Mesenchymal stem cell (in vitro differentiated cells and primary cell): ENCODE measurements at regions not wholly inside any gene's neighbourhood (a gene's known extent, or its start where the extent isn't known, plus 50 kb on each side); places are given as distances from the start of the nearest gene placed in this dataset.

Experiments
- DNase-seq: peaks from one replicate; pipeline ENCODE4 v3.0.0-alpha.2; 2013
- H2AFZ ChIP-seq: one replicate; pipeline ENCODE4 v1.6.1; 2013; ENCODE audit warnings: low read depth, mild to moderate bottlenecking, control low read depth, inconsistent platforms, low read length, moderate library complexity
- H2AK5ac ChIP-seq: 2 replicates; pipeline ENCODE4 v1.6.1; 2013; ENCODE audit warnings: low read length, moderate library complexity, mild to moderate bottlenecking, inconsistent platforms; ENCODE audit not compliant: severe bottlenecking
- H2BK120ac ChIP-seq: one replicate; pipeline ENCODE4 v1.6.1; 2013; ENCODE audit warnings: low read depth, mild to moderate bottlenecking, inconsistent platforms, low read length, moderate library complexity
- H2BK12ac ChIP-seq, 2 experiments: one replicate each; pipeline ENCODE4 v1.6.1; 2013; ENCODE audit warnings: inconsistent platforms in 2 of 2, low read length in 2 of 2, mild to moderate bottlenecking in 2 of 2, moderate library complexity in 2 of 2, control low read depth in 1 of 2
- H2BK15ac ChIP-seq: one replicate; pipeline ENCODE4 v1.6.1; 2013; ENCODE audit warnings: mild to moderate bottlenecking, low read depth, inconsistent platforms; ENCODE audit not compliant: poor library complexity, severe bottlenecking
- H2BK5ac ChIP-seq: 2 replicates; pipeline ENCODE4 v1.6.1; 2013; ENCODE audit warnings: low read depth, mild to moderate bottlenecking, low read length, control low read depth, inconsistent platforms; ENCODE audit not compliant: poor library complexity, severe bottlenecking
- H3K14ac ChIP-seq, 2 experiments: one replicate each; pipeline ENCODE4 v1.6.1; 2013; ENCODE audit warnings: inconsistent platforms in 2 of 2, low read length in 2 of 2, control low read depth in 1 of 2, mild to moderate bottlenecking in 1 of 2, moderate library complexity in 1 of 2
- H3K18ac ChIP-seq, 2 experiments: one replicate each; pipeline ENCODE4 v1.6.1; 2013; ENCODE audit warnings: inconsistent platforms in 2 of 2, low read length in 2 of 2, control low read depth in 1 of 2, low read depth in 1 of 2, mild to moderate bottlenecking in 1 of 2
- H3K23ac ChIP-seq, 2 experiments: one replicate each; pipeline ENCODE4 v1.6.1; 2013; ENCODE audit warnings: inconsistent platforms in 2 of 2, low read length in 2 of 2, mild to moderate bottlenecking in 2 of 2, moderate library complexity in 2 of 2, control low read depth in 1 of 2
- H3K27ac ChIP-seq: 2 replicates; pipeline ENCODE4 v1.5.1; 2013; ENCODE audit warnings: mild to moderate bottlenecking, moderate library complexity, low read length, control low read depth, inconsistent platforms; ENCODE audit not compliant: poor library complexity, severe bottlenecking
- H3K27me3 ChIP-seq, 2 experiments: 2 replicates each; pipeline versions ENCODE4 v1.6.1 to v1.7.0; 2013; ENCODE audit warnings: low read length in 2 of 2, mild to moderate bottlenecking in 2 of 2, moderate library complexity in 2 of 2, control low read depth in 1 of 2, inconsistent platforms in 1 of 2; ENCODE audit not compliant: control insufficient read depth in 1 of 2, insufficient read depth in 1 of 2
- H3K36me3 ChIP-seq, 2 experiments: 2 replicates each; pipeline versions ENCODE4 v1.6.1 to v1.7.0; 2013; ENCODE audit warnings: low read length in 2 of 2, control low read depth in 1 of 2, inconsistent platforms in 1 of 2, low read depth in 1 of 2, mild to moderate bottlenecking in 1 of 2; ENCODE audit not compliant: insufficient read depth in 2 of 2, control insufficient read depth in 1 of 2
- H3K4ac ChIP-seq, 2 experiments: one replicate each; pipeline ENCODE4 v1.6.1; 2013; ENCODE audit warnings: inconsistent platforms in 2 of 2, low read length in 2 of 2, mild to moderate bottlenecking in 2 of 2, moderate library complexity in 2 of 2, control low read depth in 1 of 2, low read depth in 1 of 2
- H3K4me1 ChIP-seq: 2 replicates; pipeline ENCODE4 v1.6.1; 2013; ENCODE audit warnings: low read depth, low read length, control low read depth; ENCODE audit not compliant: control insufficient read depth, insufficient read depth
- H3K4me2 ChIP-seq: 2 replicates; pipeline ENCODE4 v1.6.1; 2013; ENCODE audit warnings: low read length, mild to moderate bottlenecking, inconsistent platforms; ENCODE audit not compliant: poor library complexity, severe bottlenecking
- H3K4me3 ChIP-seq, 2 experiments: 2 replicates each; pipeline versions ENCODE4 v1.5.1 to v1.7.0; 2013; ENCODE audit warnings: low read length in 2 of 2, mild to moderate bottlenecking in 2 of 2, control low read depth in 1 of 2, low read depth in 1 of 2; ENCODE audit not compliant: insufficient read depth in 1 of 2
- H3K79me1 ChIP-seq: replicated peaks from 2 replicates; pipeline ENCODE4 v1.6.1; 2013; ENCODE audit warnings: mild to moderate bottlenecking, control low read depth, low read length, inconsistent platforms; ENCODE audit not compliant: poor library complexity, severe bottlenecking
- H3K9ac ChIP-seq: 2 replicates; pipeline ENCODE4 v1.7.0; 2013; ENCODE audit warnings: mild to moderate bottlenecking, low read length, moderate library complexity
- H3K9me3 ChIP-seq: 2 replicates; pipeline ENCODE4 v1.7.0; 2013; ENCODE audit warnings: mild to moderate bottlenecking, low read length; ENCODE audit not compliant: control insufficient read depth
- H4K8ac ChIP-seq: one replicate; pipeline ENCODE4 v1.6.1; 2013; ENCODE audit warnings: inconsistent platforms, mild to moderate bottlenecking, low read length, moderate library complexity
- H4K91ac ChIP-seq: one replicate; pipeline ENCODE4 v1.6.1; 2013; ENCODE audit warnings: mild to moderate bottlenecking, low read length, inconsistent platforms
- WGBS: methylation state at CpG from one replicate; pipeline ENCODE4 v1.1.7; 2013; ENCODE audit warnings: mixed read lengths; 5-methylcytosine and 5-hydroxymethylcytosine counted together

DNA sequence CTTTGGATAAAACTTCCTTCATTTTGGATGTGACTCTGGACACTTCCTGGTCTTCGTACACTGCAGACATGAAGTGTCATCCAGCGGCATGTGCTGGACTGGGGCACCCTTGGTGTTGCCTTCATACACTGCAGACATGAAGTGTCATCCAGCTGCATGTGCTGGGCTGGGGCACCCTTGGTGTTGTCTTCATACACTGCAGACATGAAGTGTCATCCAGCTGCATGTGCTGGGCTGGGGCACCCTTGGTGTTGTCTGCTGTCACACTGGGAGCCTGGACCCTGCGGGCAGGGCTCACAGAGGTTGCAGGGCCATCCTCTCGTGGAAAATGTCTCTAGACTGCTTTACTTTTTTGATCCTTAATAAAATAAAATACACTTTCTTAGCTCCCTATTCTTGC, 771.4 kb downstream of the BRD1 start:
- no peaks in the 10 kb centered on the region for H3K27me3 ChIP-seq
- no peak overlapping the region for H4K91ac ChIP-seq
- no peaks in the 10 kb centered on the region for H3K36me3 ChIP-seq
- no peak overlapping the region for H3K18ac ChIP-seq
- no peak overlapping the region for H3K27ac ChIP-seq
- no peak overlapping the region for H2BK12ac ChIP-seq
- WGBS = 76% methylated on average over 4 of the region's 4 CpGs
- no peak overlapping the region for H3K4ac ChIP-seq
- no peak overlapping the region for H3K4me3 ChIP-seq
- H3K4me2 ChIP-seq = no peak overlapping the region
- H3K23ac ChIP-seq = no peak overlapping the region
- H2AK5ac ChIP-seq = no peak overlapping the region
- no peak overlapping the region for H2BK5ac ChIP-seq
- no peak overlapping the region for H2BK15ac ChIP-seq
- H2AFZ ChIP-seq = no peak overlapping the region
- no peak overlapping the region for H2BK120ac ChIP-seq
- H4K8ac ChIP-seq = no peak overlapping the region
- H3K9ac ChIP-seq = no peak overlapping the region
- no peak for DNase-seq
- H3K14ac ChIP-seq = no peak overlapping the region
- H3K79me1 ChIP-seq = no peaks in the 10 kb centered on the region
- no peaks in the 10 kb centered on the region for H3K9me3 ChIP-seq
- H3K4me1 ChIP-seq = no peaks in the 10 kb centered on the region

DNA sequence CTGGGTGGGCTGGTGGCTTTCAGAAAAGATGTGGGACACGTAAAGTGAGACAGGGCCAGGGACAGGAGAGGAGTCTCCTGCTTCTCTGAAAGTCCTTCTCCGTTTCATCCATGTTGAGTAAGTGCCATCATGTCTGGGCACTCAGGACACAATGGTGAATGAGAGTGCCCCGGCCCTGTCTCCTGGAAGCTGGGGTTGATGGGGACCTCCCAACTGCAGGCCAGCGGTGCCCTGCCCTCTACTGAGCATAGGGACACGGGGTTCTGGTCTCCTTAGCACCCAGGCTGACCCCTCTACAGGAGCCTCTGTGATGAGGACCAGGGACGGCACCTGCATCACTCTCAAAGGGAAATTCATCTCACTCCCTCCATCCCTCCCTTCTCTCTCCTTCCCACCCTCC, 772.3 kb downstream of the BRD1 start:
- Histone ChIP-seq H3K79me1 (no peaks in the 10 kb centered on the region), H3K23ac (no peak overlapping the region), H3K9ac (no peak overlapping the region), H2BK12ac (no peak overlapping the region), H3K4me2 (no peak overlapping the region), H3K4me1 (no peaks in the 10 kb centered on the region), H2BK5ac (no peak overlapping the region), H4K8ac (no peak overlapping the region), H3K9me3 (no peaks in the 10 kb centered on the region), H3K27ac (no peak overlapping the region), H2BK120ac (no peak overlapping the region), H3K18ac (no peak overlapping the region), H2BK15ac (no peak overlapping the region), H3K4ac (no peak overlapping the region), H3K27me3 (no peaks in the 10 kb centered on the region), H3K14ac (no peak overlapping the region), H2AK5ac (no peak overlapping the region), H2AFZ (no peak overlapping the region), H4K91ac (no peak overlapping the region), H3K36me3 (no peaks in the 10 kb centered on the region), H3K4me3 (no peak overlapping the region)
- DNase-seq = no peak
- WGBS = 70% methylated on average over 6 of the region's 6 CpGs

DNA sequence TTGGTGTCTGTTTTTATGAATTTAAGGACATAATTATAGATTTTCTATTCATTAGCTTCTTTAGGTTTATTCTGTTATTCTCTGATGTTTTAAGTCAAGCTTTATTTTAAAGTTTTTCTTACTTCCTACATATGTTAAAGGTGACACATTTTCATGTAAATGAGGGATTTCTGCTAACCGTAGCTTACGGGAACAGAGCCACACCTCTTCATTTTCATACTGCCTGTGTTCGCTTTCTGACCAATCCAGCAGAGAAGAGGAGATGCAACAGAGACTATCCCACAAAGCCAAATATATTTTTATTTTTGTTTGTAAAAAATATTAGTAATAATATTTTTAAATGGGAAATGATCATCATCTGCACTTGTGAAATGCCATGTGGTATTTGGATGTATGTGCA, 774.1 kb downstream of the BRD1 start:
- Histone ChIP-seq H2BK15ac (no peak overlapping the region), H2AFZ (no peak overlapping the region), H3K4me1 (no peaks in the 10 kb centered on the region), H3K9ac (no peak overlapping the region), H3K36me3 (no peaks in the 10 kb centered on the region), H3K27me3 (no peaks in the 10 kb centered on the region), H3K23ac (no peak overlapping the region), H3K18ac (no peak overlapping the region), H2BK120ac (no peak overlapping the region), H3K79me1 (no peaks in the 10 kb centered on the region), H3K4me2 (no peak overlapping the region), H3K4me3 (no peak overlapping the region), H2BK5ac (no peak overlapping the region), H4K91ac (no peak overlapping the region), H2BK12ac (no peak overlapping the region), H3K9me3 (no peaks in the 10 kb centered on the region), H3K14ac (no peak overlapping the region), H3K4ac (no peak overlapping the region), H4K8ac (no peak overlapping the region), H3K27ac (no peak overlapping the region), H2AK5ac (no peak overlapping the region)
- 60% methylated on average over 2 of the region's 3 CpGs for WGBS
- DNase-seq = no peak

DNA sequence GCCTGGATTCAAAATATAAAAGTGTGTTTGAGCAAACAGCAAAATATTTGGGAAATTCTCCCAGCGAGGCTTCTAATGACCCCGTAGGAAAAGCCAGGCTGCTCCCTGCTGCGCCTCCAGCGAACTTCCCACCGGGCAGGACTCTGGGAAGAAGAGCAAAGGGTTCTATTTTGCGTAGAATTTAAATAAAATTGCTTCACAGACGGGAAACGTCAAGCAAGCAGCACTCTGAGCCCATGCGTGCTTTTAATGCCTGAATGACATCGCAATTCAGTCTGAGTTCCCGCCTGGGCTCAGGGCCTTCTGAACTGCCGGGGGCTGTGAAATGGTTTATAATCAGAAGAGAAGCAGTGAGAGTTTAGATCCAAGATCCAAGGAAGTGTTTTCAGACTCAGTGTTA, 775.1 kb downstream of the BRD1 start:
- Histone ChIP-seq H3K27me3 (no peaks in the 10 kb centered on the region), H3K4me2 (no peak overlapping the region), H2AK5ac (no peak overlapping the region), H3K4me3 (peak overlapping the region in 1 of 2 experiments; percentile 75), H3K18ac (no peak overlapping the region), H3K23ac (no peak overlapping the region), H2BK120ac (no peak overlapping the region), H3K9me3 (no peaks in the 10 kb centered on the region), H3K36me3 (no peaks in the 10 kb centered on the region), H3K14ac (no peak overlapping the region), H2BK15ac (no peak overlapping the region), H2BK5ac (no peak overlapping the region), H3K9ac (peak overlapping the region; percentile 74), H3K79me1 (no peaks in the 10 kb centered on the region), H2AFZ (no peak overlapping the region), H3K4ac (no peak overlapping the region), H4K91ac (no peak overlapping the region), H4K8ac (no peak overlapping the region), H3K4me1 (no peaks in the 10 kb centered on the region), H2BK12ac (no peak overlapping the region), H3K27ac (no peak overlapping the region)
- 73% methylated on average over 12 of the region's 12 CpGs for WGBS
- no peak for DNase-seq
